ENCODE measurements at regions not wholly inside any gene's neighbourhood (a gene's known extent, or its start where the extent isn't known, plus 50 kb on each side); places are given as distances from the start of the nearest gene placed in this dataset.

DNA sequence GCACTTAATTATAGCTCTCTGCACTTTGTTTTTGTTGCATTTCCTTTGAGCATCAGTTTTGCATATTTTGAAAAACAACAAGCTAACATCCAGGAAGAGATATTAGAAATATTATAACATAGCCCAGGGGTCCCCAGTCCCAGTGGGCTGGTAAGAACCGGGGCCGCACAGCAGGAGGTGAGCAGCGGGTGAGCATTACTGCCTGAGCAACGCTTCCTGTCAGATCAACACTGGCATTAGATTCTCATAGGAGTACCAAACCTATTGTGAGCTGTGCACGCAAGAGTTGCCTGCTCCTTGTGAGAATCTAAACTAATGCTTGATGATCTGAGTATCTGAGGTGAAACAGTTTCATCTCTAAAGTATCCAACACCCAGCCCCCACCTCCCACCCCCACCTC is 675.9 kb upstream of the ZNF608 start:
- no peaks in the 10 kb centered on the region for H3K36me3 ChIP-seq (ENCODE audit: control insufficient read depth, insufficient read depth, low read length)
- no peak overlapping the region for H3K4me3 ChIP-seq (ENCODE audit: low read depth, low read length)
- DNase-seq (ENCODE audit: low read depth) = no peak
- H3K27me3 ChIP-seq (ENCODE audit: control insufficient read depth, insufficient read depth, low read length) = no peaks in the 10 kb centered on the region
- TF ChIP-seq, protein P1, sequence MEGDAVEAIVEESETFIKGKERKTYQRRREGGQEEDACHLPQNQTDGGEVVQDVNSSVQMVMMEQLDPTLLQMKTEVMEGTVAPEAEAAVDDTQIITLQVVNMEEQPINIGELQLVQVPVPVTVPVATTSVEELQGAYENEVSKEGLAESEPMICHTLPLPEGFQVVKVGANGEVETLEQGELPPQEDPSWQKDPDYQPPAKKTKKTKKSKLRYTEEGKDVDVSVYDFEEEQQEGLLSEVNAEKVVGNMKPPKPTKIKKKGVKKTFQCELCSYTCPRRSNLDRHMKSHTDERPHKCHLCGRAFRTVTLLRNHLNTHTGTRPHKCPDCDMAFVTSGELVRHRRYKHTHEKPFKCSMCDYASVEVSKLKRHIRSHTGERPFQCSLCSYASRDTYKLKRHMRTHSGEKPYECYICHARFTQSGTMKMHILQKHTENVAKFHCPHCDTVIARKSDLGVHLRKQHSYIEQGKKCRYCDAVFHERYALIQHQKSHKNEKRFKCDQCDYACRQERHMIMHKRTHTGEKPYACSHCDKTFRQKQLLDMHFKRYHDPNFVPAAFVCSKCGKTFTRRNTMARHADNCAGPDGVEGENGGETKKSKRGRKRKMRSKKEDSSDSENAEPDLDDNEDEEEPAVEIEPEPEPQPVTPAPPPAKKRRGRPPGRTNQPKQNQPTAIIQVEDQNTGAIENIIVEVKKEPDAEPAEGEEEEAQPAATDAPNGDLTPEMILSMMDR (IDR thresholded peaks at IDR 0.05; ENCODE audit: insufficient read depth, low read length, poor library complexity, severe bottlenecking) = no peak

DNA sequence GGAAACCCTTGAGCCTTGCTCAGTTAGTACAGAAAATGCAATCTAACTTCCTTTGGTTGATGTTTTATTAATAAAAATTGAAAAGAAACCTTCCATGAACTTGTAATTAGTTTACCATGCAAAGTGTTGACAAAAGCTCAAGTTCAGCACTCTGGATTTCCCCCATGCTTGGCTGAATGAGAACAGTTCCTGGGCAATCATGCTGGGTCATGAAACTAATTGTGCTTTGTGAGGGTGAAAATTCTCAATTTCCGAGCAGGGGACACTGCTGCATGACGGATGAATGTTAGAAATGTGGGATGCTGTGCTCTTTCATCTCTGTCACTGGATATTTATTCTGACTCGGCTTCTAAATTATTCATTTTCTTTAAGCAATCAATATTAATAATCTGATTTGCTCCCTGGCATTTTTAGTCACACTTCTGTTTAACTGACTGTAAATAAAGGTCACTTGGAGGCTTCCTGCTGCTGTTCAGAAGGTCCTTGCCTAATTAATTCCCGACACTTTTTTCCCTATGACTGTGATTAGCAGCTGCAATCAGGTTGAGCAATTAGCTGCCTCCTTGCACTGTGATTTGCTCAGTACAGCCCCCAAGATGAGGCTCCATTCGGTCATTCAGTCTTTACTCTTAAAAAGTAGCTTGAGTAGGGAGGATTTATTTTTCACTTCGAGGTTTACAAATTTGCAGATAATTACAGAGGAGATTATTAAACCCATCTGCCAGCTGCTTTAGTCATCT is 678.1 kb upstream of the ZNF608 start:
- Histone ChIP-seq H3K27me3 (ENCODE audit: control insufficient read depth, insufficient read depth, low read length) (no peaks in the 10 kb centered on the region), H3K4me3 (ENCODE audit: low read depth, low read length) (no peak overlapping the region), H3K36me3 (ENCODE audit: control insufficient read depth, insufficient read depth, low read length) (no peaks in the 10 kb centered on the region)
- TF ChIP-seq, protein P1 (IDR thresholded peaks at IDR 0.05; ENCODE audit: insufficient read depth, low read length, poor library complexity, severe bottlenecking) = no peak
- no peak for DNase-seq (ENCODE audit: low read depth)

DNA sequence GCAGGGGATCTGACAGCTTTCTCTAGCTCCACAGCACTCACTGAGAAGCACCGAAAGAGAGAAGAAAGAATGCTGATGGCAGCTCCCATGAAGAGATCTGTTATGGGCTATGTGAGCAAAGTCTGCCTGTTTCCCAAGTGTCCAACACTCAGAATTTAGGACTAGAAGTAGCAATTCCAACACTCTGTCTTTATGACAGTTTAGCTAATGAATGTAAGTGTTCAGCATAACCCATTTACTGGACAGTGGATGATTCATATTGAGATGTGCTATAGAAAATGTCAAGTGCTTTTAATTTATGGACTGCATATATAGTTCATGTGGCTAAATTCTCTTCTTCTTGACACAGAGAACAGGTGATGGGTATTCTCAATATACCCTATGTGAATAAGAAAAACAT is 683.1 kb upstream of the ZNF608 start:
- H3K36me3 ChIP-seq (ENCODE audit: control insufficient read depth, insufficient read depth, low read length) = no peaks in the 10 kb centered on the region
- DNase-seq (ENCODE audit: low read depth) = no peak
- no peak overlapping the region for H3K4me3 ChIP-seq (ENCODE audit: low read depth, low read length)
- TF ChIP-seq, protein P1 (IDR thresholded peaks at IDR 0.05; ENCODE audit: insufficient read depth, low read length, poor library complexity, severe bottlenecking) = no peak
- no peaks in the 10 kb centered on the region for H3K27me3 ChIP-seq (ENCODE audit: control insufficient read depth, insufficient read depth, low read length)

DNA sequence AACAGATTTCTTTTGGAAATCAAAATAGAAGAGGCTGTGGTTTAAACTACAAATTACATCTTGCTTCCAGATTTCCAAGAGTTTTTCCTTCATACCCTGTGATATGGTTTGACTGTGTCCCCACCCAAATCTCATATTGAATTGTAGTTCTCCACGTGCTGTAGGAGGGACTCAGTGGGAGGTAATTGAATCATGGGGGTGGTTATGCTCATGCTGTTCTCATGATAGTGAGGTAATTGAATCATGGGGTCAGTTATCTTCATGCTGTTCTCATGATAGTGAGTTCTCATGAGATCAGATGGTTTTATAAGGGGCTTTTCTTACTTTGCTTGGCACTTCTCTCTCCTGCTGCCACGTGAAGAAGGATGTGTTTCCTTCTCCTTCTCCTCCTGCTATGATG is 687.0 kb upstream of the ZNF608 start:
- no peaks in the 10 kb centered on the region for H3K36me3 ChIP-seq (ENCODE audit: control insufficient read depth, insufficient read depth, low read length)
- DNase-seq (ENCODE audit: low read depth) = no peak
- H3K27me3 ChIP-seq (ENCODE audit: control insufficient read depth, insufficient read depth, low read length) = no peaks in the 10 kb centered on the region
- TF ChIP-seq, protein P1 (IDR thresholded peaks at IDR 0.05; ENCODE audit: insufficient read depth, low read length, poor library complexity, severe bottlenecking) = no peak
- no peak overlapping the region for H3K4me3 ChIP-seq (ENCODE audit: low read depth, low read length)

DNA sequence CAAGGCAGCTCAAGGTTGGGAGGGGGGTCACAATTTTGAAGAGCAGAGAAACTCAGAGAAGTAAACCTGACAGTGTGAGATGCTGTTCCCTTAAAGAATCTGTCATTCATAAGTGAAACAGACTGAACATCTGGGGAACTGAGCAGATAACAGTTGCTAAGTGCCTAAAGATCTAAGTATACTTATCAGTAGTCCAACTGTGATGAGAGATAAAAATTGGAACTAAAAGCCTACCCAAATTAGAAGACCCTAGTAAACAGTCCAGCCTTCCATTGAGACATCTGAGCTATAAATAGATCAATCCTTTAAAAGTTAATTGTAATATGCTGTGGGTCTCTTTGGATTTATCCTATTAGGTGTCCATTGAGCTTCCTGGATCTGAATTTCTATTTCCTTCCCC is 692.8 kb upstream of the ZNF608 start:
- DNase-seq (ENCODE audit: low read depth) = no peak
- Histone ChIP-seq H3K4me3 (ENCODE audit: low read depth, low read length) (no peak overlapping the region), H3K27me3 (ENCODE audit: control insufficient read depth, insufficient read depth, low read length) (no peaks in the 10 kb centered on the region), H3K36me3 (ENCODE audit: control insufficient read depth, insufficient read depth, low read length) (no peaks in the 10 kb centered on the region)
- TF ChIP-seq, protein P1 (IDR thresholded peaks at IDR 0.05; ENCODE audit: insufficient read depth, low read length, poor library complexity, severe bottlenecking) = no peak

DNA sequence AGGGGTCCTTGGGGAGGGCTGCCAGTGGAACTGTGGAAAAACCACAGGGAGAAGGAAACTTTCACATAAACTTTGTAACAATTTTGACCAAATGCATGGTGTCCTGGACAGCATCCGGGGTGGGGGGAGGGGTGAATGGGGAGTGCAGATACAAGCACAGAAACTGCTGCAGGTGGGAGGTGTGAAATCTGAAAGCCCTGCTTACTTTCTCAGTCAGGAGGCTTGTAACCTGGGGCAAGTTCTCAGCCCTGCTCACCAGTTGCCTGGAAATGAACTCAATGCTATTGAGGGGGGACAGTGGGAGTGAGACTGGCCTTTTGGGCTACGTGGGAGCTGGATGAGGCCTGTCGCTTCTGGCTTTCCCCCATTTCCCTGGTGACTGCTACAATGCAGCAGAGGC is 694.5 kb upstream of the ZNF608 start:
- Histone ChIP-seq H3K36me3 (ENCODE audit: control insufficient read depth, insufficient read depth, low read length) (no peaks in the 10 kb centered on the region), H3K27me3 (ENCODE audit: control insufficient read depth, insufficient read depth, low read length) (no peaks in the 10 kb centered on the region), H3K4me3 (ENCODE audit: low read depth, low read length) (no peak overlapping the region)
- TF ChIP-seq, protein P1 (IDR thresholded peaks at IDR 0.05; ENCODE audit: insufficient read depth, low read length, poor library complexity, severe bottlenecking) = no peak
- DNase-seq (ENCODE audit: low read depth) = no peak

Data from kidney epithelial cell (primary cell).